Sigmoid colon (tissue), 4 donors: ENCODE measurements at regions not wholly inside any gene's neighbourhood (a gene's known extent, or its start where the extent isn't known, plus 50 kb on each side); places are given as distances from the start of the nearest gene placed in this dataset.

ENCODE experiments used
- CTCF ChIP-seq, 4 experiments: fragments of 450-650 bp in 3 of 4; fragments of 200-600 bp in 1 of 4; IDR thresholded peaks; one replicate each; pipeline ENCODE4 v1.5.1; 2016 to 2019; ENCODE audit warnings: antibody characterized with exemption in 4 of 4, mild to moderate bottlenecking in 3 of 4, moderate library complexity in 2 of 4
- EP300 ChIP-seq, 4 donors: sonication (generic); formaldehyde crosslinking; IDR thresholded peaks; one replicate each; pipeline ENCODE4 v1.6.1; 2017; ENCODE audit warnings: antibody characterized with exemption in 4 of 4
- POLR2A ChIP-seq, 2 donors: fragments of 450-650 bp; IDR thresholded peaks; one replicate each; pipeline ENCODE4 v1.6.1; 2016; ENCODE audit warnings: antibody characterized with exemption in 2 of 2, mild to moderate bottlenecking in 2 of 2, moderate library complexity in 2 of 2

GRCh38 chr5:27875148-27875547 lies 836.8 kb upstream of the CDH9 start:
- TF ChIP-seq CTCF (IDR thresholded peaks at IDR 0.05) = no peak
- TF ChIP-seq EP300 (IDR thresholded peaks at IDR 0.05) = no peak
- no peak for TF ChIP-seq POLR2A (IDR thresholded peaks at IDR 0.05)
